Right lobe of liver (tissue), 6 donors: ENCODE measurements at regions not wholly inside any gene's neighbourhood (a gene's known extent, or its start where the extent isn't known, plus 50 kb on each side); places are given as distances from the start of the nearest gene placed in this dataset.

ENCODE experiments used
- ATAC-seq, 4 donors: fragments of 200-7000 bp; cut with Tn5 transposase; one replicate each; pipeline ENCODE4 v1.9.1; 2020; ENCODE audit warnings: mild to moderate bottlenecking in 4 of 4, moderate library complexity in 4 of 4
- DNase-seq, 3 donors: peaks; one replicate each; pipeline ENCODE4 v3.0.0-alpha.2; 2020
- H3K27ac ChIP-seq, 3 donors: fragments of 200-600 bp; one replicate each; pipeline ENCODE4 v1.8.0; 2022
- H3K27me3 ChIP-seq, 2 donors: fragments of 200-600 bp; one replicate each; pipeline ENCODE4 v1.8.0; 2022
- H3K36me3 ChIP-seq, 4 donors: fragments of 200-600 bp; sonication (generic) in 1 of 4; one replicate each; pipeline versions ENCODE4 v1.5.1 to v1.8.0; 2017 to 2022; ENCODE audit warnings: control low read depth in 1 of 4
- H3K4me1 ChIP-seq, 4 donors: fragments of 200-600 bp; sonication (generic) in 1 of 4; one replicate each; pipeline versions ENCODE4 v1.5.1 to v1.8.0; 2017 to 2022; ENCODE audit warnings: control low read depth in 1 of 4
- H3K4me3 ChIP-seq, 3 donors: fragments of 200-600 bp; one replicate each; pipeline ENCODE4 v1.8.0; 2022
- H3K9me3 ChIP-seq, 4 donors: fragments of 200-600 bp; sonication (generic) in 1 of 4; one replicate each; pipeline versions ENCODE4 v1.5.1 to v1.8.0; 2017 to 2022; ENCODE audit warnings: control low read depth in 1 of 4
- POLR2A ChIP-seq: fragments of 450-650 bp; IDR thresholded peaks from one replicate; pipeline ENCODE4 v1.6.1; 2017; ENCODE audit warnings: antibody characterized with exemption, mild to moderate bottlenecking
- WGBS: methylation state at CpG from one replicate; pipeline ENCODE4 v1.1.6; 2018; ENCODE audit warnings: low coverage, low lambda C conversion rate; ENCODE audit not compliant: insufficient coverage; ENCODE audit errors: missing lambda C conversion rate; 5-methylcytosine and 5-hydroxymethylcytosine counted together
- intact Hi-C, 2 donors: fragments of 100-400 bp; cut with DNase I; formaldehyde crosslinking; loops; one replicate each; pipeline versions ENCODE4 v1.11.2 to v1.14.1; 2022
- TF ChIP-seq, protein P1 (sequence below), 4 donors: fragments of 200-600 bp in 3 of 4; fragments of 450-650 bp in 1 of 4; IDR thresholded peaks; one replicate each; pipeline versions ENCODE4 v1.5.1 to v1.8.0; 2016 to 2022; ENCODE audit warnings: antibody characterized with exemption in 4 of 4, mild to moderate bottlenecking in 2 of 4
- donor health status: DM: no; HTN: yes; CAD: no.
- donor health status: DM: no; HTN: no; CAD: no.
- donor health status: DM: no; HTN: no; CAD: no.
- donor health status: DM: no; HTN: yes; CAD: no.
- donor health status: DM: no; HTN: yes; CAD: no.

DNA sequence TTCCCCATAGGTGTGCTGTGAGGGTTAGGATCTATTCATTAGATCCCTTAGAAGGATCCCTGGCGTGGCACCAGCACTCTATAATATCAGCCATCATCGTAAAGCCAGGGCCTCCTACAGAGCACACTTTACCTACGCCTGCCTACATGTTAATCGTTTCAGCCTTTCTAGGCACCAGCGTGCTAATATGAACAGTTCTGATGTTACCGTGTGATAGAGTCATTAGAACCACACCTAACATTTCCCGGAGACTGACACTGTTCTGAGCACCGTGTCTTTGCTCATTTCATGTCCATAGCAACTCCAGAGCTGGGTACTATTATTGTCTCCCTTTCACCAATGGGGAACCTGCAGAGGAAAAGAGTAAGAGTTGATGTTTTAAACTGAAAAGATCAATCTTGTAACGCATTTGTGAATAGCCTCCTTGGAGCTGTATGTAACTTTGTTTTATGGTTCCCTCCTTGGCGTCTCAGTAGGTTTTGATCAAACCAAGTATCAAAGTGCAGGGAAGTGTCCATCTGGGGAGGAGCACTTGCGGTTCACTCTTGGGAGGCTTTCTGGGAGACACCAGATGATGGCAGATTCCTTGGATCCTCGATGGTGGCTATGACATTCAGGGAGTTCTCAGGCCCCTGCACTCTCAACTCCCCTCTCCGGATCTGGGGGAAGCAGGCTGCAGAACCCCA is 73.8 kb upstream of the KCNG1 start:
- H3K36me3 ChIP-seq = no peaks in the 10 kb centered on the region
- no peak overlapping the region for H3K27ac ChIP-seq
- TF ChIP-seq POLR2A = no peak
- TF ChIP-seq, protein P1, sequence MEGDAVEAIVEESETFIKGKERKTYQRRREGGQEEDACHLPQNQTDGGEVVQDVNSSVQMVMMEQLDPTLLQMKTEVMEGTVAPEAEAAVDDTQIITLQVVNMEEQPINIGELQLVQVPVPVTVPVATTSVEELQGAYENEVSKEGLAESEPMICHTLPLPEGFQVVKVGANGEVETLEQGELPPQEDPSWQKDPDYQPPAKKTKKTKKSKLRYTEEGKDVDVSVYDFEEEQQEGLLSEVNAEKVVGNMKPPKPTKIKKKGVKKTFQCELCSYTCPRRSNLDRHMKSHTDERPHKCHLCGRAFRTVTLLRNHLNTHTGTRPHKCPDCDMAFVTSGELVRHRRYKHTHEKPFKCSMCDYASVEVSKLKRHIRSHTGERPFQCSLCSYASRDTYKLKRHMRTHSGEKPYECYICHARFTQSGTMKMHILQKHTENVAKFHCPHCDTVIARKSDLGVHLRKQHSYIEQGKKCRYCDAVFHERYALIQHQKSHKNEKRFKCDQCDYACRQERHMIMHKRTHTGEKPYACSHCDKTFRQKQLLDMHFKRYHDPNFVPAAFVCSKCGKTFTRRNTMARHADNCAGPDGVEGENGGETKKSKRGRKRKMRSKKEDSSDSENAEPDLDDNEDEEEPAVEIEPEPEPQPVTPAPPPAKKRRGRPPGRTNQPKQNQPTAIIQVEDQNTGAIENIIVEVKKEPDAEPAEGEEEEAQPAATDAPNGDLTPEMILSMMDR (IDR thresholded peaks at IDR 0.05) = no peak
- H3K27me3 ChIP-seq = peaks cover 0 to 5% of the 10 kb centered on the region in 2 donors
- no peaks in the 10 kb centered on the region for H3K4me1 ChIP-seq
- intact Hi-C loops = no loop called here
- 69% methylated on average over 7 of the region's 13 CpGs for WGBS
- no peak overlapping the region for H3K4me3 ChIP-seq
- H3K9me3 ChIP-seq = no peaks in the 10 kb centered on the region
- no peak for ATAC-seq
- no peak for DNase-seq

DNA sequence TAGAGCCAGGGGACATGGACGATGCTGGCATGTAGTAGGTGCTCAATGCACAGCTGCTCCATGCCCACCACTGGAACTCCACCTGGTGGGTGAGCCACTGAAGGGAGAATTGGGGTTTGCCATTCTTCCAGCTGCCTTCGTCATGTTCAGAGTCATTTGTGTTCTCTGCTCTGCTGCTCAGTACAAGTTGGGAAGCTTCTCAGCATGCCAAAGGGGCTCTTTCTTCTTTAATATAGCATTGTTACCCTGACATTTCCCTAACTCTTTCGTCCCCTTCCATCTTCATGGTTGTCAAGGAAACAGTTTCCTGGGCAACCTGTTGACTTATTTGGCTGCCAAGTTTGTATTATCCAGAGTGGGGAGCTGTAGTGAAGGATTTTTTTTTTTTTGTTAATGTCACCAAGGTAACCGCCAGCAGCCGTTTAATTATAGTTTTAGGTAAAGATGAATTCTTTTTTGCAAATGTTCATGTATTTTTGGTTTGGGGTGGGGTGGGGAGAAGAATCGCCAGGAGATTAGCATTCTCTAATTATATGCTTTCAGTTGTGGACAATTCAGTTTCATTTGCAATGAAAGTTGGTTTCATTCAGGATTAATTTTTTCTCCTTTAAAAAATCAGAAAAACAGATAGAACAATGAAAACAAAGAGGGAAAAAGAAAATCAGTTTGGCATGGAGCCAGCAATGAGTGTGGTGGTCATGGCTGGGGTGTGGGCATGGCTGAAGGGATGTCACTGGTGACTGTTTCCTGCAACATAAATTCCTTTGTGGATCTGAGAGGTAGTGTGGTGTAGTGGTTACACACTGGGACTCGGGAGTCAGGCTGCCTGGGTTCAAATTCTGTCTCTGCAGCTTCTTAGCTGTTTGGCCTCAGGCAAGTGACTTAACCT is 73.0 kb upstream of the KCNG1 start:
- Histone ChIP-seq H3K27me3 (peaks cover 0 to 5% of the 10 kb centered on the region in 2 donors), H3K27ac (no peak overlapping the region), H3K4me1 (no peaks in the 10 kb centered on the region), H3K9me3 (no peaks in the 10 kb centered on the region), H3K4me3 (no peak overlapping the region), H3K36me3 (no peaks in the 10 kb centered on the region)
- no peak for DNase-seq
- no peak for ATAC-seq
- TF ChIP-seq, protein P1 (IDR thresholded peaks at IDR 0.05) = no peak
- no peak for TF ChIP-seq POLR2A
- intact Hi-C loops = no loop called here
- WGBS = 58% methylated on average over 5 of the region's 7 CpGs

DNA sequence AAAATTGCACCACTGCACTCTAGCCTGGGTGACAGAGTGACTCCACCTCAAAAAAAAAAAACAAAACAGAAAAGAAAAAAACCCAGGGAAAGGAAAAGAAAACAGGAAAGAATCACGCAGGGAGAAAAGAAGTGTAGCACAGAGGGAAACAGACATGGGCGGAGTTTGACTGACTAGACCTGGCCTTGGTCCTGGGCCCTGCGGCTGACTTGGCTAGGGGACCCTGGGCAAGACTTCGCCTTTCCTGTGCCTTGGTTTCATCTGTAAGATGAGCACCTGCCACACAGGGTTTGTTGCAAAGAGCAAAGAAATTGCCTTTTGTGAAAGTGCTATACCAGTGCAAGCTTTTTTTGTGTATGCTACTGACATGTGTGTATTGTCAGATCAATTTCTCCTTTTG is 71.3 kb upstream of the KCNG1 start:
- DNase-seq (no peak), ATAC-seq (no peak)
- H3K36me3 ChIP-seq = no peaks in the 10 kb centered on the region
- no peaks in the 10 kb centered on the region for H3K9me3 ChIP-seq
- TF ChIP-seq, protein P1 (IDR thresholded peaks at IDR 0.05) = no peak
- WGBS = 47% methylated on average over 2 of the region's 4 CpGs
- no peak overlapping the region for H3K4me3 ChIP-seq
- H3K4me1 ChIP-seq = no peaks in the 10 kb centered on the region
- H3K27me3 ChIP-seq = peaks cover 0 to 5% of the 10 kb centered on the region in 2 donors
- intact Hi-C loops = no loop called here
- H3K27ac ChIP-seq = no peak overlapping the region

DNA sequence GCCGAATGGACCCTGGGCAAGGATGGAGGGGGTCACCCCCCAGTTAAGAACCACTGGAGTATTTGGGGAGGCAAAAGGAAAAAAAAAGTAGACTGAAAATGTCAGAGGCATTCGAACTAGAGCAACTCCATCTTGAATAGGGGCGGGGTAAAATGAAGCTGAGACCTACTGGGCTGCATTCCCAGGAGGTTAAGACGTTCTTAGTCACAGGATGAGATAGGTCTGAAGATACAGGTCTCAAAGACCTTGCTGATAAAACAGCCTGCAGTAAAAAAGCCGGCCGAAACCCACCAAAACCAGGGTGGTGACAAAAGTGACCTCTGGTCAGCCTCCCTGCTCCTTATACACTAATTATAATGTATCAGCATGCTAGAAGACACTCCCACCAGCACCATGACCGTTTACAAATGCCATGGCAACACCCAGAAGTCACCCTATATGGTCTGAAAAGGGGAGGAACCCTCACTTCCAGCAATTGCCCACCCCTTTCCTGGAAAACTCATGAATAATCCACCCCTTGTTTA is 70.4 kb upstream of the KCNG1 start:
- no peak overlapping the region for H3K4me3 ChIP-seq
- H3K27me3 ChIP-seq = peaks cover 0 to 5% of the 10 kb centered on the region in 2 donors
- DNase-seq (no peak), ATAC-seq (no peak)
- TF ChIP-seq, protein P1 (IDR thresholded peaks at IDR 0.05) = no peak
- no peak for TF ChIP-seq POLR2A
- intact Hi-C loops = no loop called here
- no peaks in the 10 kb centered on the region for H3K4me1 ChIP-seq
- no peaks in the 10 kb centered on the region for H3K9me3 ChIP-seq
- H3K27ac ChIP-seq = no peak overlapping the region
- 47% methylated on average over 7 of the region's 7 CpGs for WGBS
- no peaks in the 10 kb centered on the region for H3K36me3 ChIP-seq
